Left ventricle myocardium inferior (tissue), 1 donor: ENCODE measurements at regions not wholly inside any gene's neighbourhood (a gene's known extent, or its start where the extent isn't known, plus 50 kb on each side); places are given as distances from the start of the nearest gene placed in this dataset.
"Not testable (repeated sequence)": the region's sequence is repeated elsewhere in the genome, so short reads cannot be mapped to it uniquely, and the experiment has no call there.

ENCODE experiments used
- DNase-seq: peaks from one replicate; pipeline ENCODE4 v3.0.0-alpha.2; 2020
- H3K27ac ChIP-seq: fragments of 200-600 bp; replicated peaks from 2 replicates; pipeline ENCODE4 v1.8.0; 2021
- H3K27me3 ChIP-seq: fragments of 200-600 bp; 2 replicates; pipeline ENCODE4 v1.8.0; 2021; ENCODE audit warnings: low read depth
- H3K36me3 ChIP-seq: fragments of 200-600 bp; 2 replicates; pipeline ENCODE4 v1.8.0; 2021
- H3K4me1 ChIP-seq: fragments of 200-600 bp; 2 replicates; pipeline ENCODE4 v1.8.0; 2021
- H3K4me3 ChIP-seq: fragments of 200-600 bp; 2 replicates; pipeline ENCODE4 v1.8.0; 2021; ENCODE audit warnings: mild to moderate bottlenecking, moderate library complexity
- H3K9me3 ChIP-seq: fragments of 200-600 bp; replicated peaks from 2 replicates; pipeline ENCODE4 v1.8.0; 2021
- CTCF ChIP-seq: fragments of 200-600 bp; IDR thresholded peaks from 2 replicates; pipeline ENCODE4 v1.8.0; 2021; ENCODE audit warnings: antibody characterized with exemption, mild to moderate bottlenecking, borderline replicate concordance
- intact Hi-C: fragments of 100-400 bp; cut with micrococcal nuclease; formaldehyde crosslinking; loops from one replicate; pipeline ENCODE4 v1.11.0; 2022
- donor health status: DM: no; HTN: yes; CAD: no; lungs with severe emphysema.

- no peaks in the 10 kb centered on the region for H3K36me3 ChIP-seq
- H3K4me1 ChIP-seq, result no peaks in the 10 kb centered on the region
- no peak overlapping the region for H3K4me3 ChIP-seq
- TF ChIP-seq CTCF, result no peak
- no peaks in the 10 kb centered on the region for H3K27me3 ChIP-seq
- DNase-seq, result no peak
- H3K27ac ChIP-seq, result no peak overlapping the region
- H3K9me3 ChIP-seq, result no peaks in the 10 kb centered on the region
- intact Hi-C loops, result no loop called here
Observed at GRCh38 chr13:81089371-81090157, 748.6 kb upstream of the SPRY2 start.

- no peak for DNase-seq
- TF ChIP-seq CTCF, result no peak
- intact Hi-C loops, result no loop called here
- Histone ChIP-seq H3K27me3 (no peaks in the 10 kb centered on the region), H3K36me3 (no peaks in the 10 kb centered on the region), H3K4me3 (no peak overlapping the region), H3K9me3 (no peaks in the 10 kb centered on the region), H3K27ac (no peak overlapping the region), H3K4me1 (no peaks in the 10 kb centered on the region)
Observed at GRCh38 chr13:81080911-81081454, 740.1 kb upstream of the SPRY2 start.

- no peak overlapping the region for H3K4me3 ChIP-seq
Observed at GRCh38 chr13:81078048-81078447, 737.1 kb upstream of the SPRY2 start.

GRCh38 chr13:81069822-81070221, 728.9 kb upstream of the SPRY2 start:
- H3K4me3 ChIP-seq, H3K9me3 ChIP-seq, H3K27ac ChIP-seq, H3K4me1 ChIP-seq, DNase-seq, intact Hi-C loops, H3K36me3 ChIP-seq, H3K27me3 ChIP-seq: not testable (repeated sequence)

More at GRCh38 chr13:81078048-81078447, 737.1 kb upstream of the SPRY2 start:
- Histone ChIP-seq H3K4me1 (no peaks in the 10 kb centered on the region), H3K36me3 (no peaks in the 10 kb centered on the region), H3K9me3 (no peaks in the 10 kb centered on the region), H3K27me3 (no peaks in the 10 kb centered on the region), H3K27ac (no peak overlapping the region)
- DNase-seq, result no peak
- intact Hi-C loops, result no loop called here
- no peak for TF ChIP-seq CTCF

- H3K36me3 ChIP-seq, result no peaks in the 10 kb centered on the region
- TF ChIP-seq CTCF, result no peak
- intact Hi-C loops, result no loop called here
- no peak overlapping the region for H3K27ac ChIP-seq
- H3K4me1 ChIP-seq, result no peaks in the 10 kb centered on the region
- no peaks in the 10 kb centered on the region for H3K9me3 ChIP-seq
- no peak overlapping the region for H3K4me3 ChIP-seq
- DNase-seq, result no peak
- H3K27me3 ChIP-seq, result no peaks in the 10 kb centered on the region
Observed at GRCh38 chr13:81058916-81059290, 718.0 kb upstream of the SPRY2 start.

- TF ChIP-seq CTCF, result no peak
- intact Hi-C loops, result no loop called here
- H3K9me3 ChIP-seq, result no peaks in the 10 kb centered on the region
Observed at GRCh38 chr13:81058211-81058915, 717.4 kb upstream of the SPRY2 start.

More at GRCh38 chr13:81058211-81058915, 717.4 kb upstream of the SPRY2 start:
- Histone ChIP-seq H3K27ac (no peak overlapping the region), H3K4me3 (no peak overlapping the region), H3K4me1 (no peaks in the 10 kb centered on the region), H3K27me3 (no peaks in the 10 kb centered on the region), H3K36me3 (no peaks in the 10 kb centered on the region)
- no peak for DNase-seq
